ENCODE measurements at regions not wholly inside any gene's neighbourhood (a gene's known extent, or its start where the extent isn't known, plus 50 kb on each side); places are given as distances from the start of the nearest gene placed in this dataset.

- TF ChIP-seq CTCF (IDR thresholded peaks at IDR 0.05): no peak
- Histone ChIP-seq H3K27me3 (peaks cover 10 to 21% of the 10 kb centered on the region in 2 donors), H3K36me3 (no peaks in the 10 kb centered on the region), H3K9me3 (no peaks in the 10 kb centered on the region), H3K4me1 (peaks cover 0 to 68% of the 10 kb centered on the region in 2 donors), H3K4me3 (peak overlapping the region; percentile 29 to 40), H3K27ac (no peak overlapping the region)
- DNase-seq (ENCODE audit: low spot score): no peak
Observed at GRCh38 chr11:43575913-43576310, 104.6 kb upstream of the HSD17B12 start.

- Histone ChIP-seq H3K4me3 (peak overlapping the region; percentile 29 to 40), H3K4me1 (peaks cover 0 to 73% of the 10 kb centered on the region in 2 donors), H3K27me3 (peaks cover 14 to 24% of the 10 kb centered on the region in 2 donors), H3K36me3 (no peaks in the 10 kb centered on the region), H3K27ac (no peak overlapping the region), H3K9me3 (no peaks in the 10 kb centered on the region)
- DNase-seq (ENCODE audit: low spot score): no peak
- no peak for TF ChIP-seq CTCF (IDR thresholded peaks at IDR 0.05)
Observed at GRCh38 chr11:43576320-43576802, 104.2 kb upstream of the HSD17B12 start.

GRCh38 chr11:43576803-43577521 is 103.6 kb upstream of the HSD17B12 start:
- no peak for DNase-seq (ENCODE audit: low spot score)
- H3K27ac ChIP-seq: no peak overlapping the region
- peaks cover 15 to 30% of the 10 kb centered on the region in 2 donors for H3K27me3 ChIP-seq
- no peaks in the 10 kb centered on the region for H3K36me3 ChIP-seq
- H3K4me1 ChIP-seq: peaks cover 0 to 79% of the 10 kb centered on the region in 2 donors
- TF ChIP-seq CTCF (IDR thresholded peaks at IDR 0.05): peak in 1 of 2 donors; percentile 57
- H3K4me3 ChIP-seq: peak overlapping the region in 1 of 2 donors; percentile 40
- H3K9me3 ChIP-seq: no peaks in the 10 kb centered on the region

GRCh38 chr11:43577566-43578264 is 102.8 kb upstream of the HSD17B12 start:
- H3K27me3 ChIP-seq: peaks cover 21 to 35% of the 10 kb centered on the region in 2 donors
- H3K4me3 ChIP-seq: no peak overlapping the region
- H3K27ac ChIP-seq: no peak overlapping the region
- H3K9me3 ChIP-seq: no peaks in the 10 kb centered on the region
- DNase-seq (ENCODE audit: low spot score): no peak
- H3K36me3 ChIP-seq: no peaks in the 10 kb centered on the region
- TF ChIP-seq CTCF (IDR thresholded peaks at IDR 0.05): no peak
- H3K4me1 ChIP-seq: peaks cover 0 to 84% of the 10 kb centered on the region in 2 donors

GRCh38 chr11:43578346-43579170 is 102.0 kb upstream of the HSD17B12 start:
- Histone ChIP-seq H3K27me3 (peaks cover 21 to 35% of the 10 kb centered on the region in 2 donors), H3K4me3 (peak overlapping the region; percentile 36 to 59), H3K36me3 (no peaks in the 10 kb centered on the region), H3K4me1 (peaks cover 0 to 82% of the 10 kb centered on the region in 2 donors), H3K9me3 (no peaks in the 10 kb centered on the region), H3K27ac (no peak overlapping the region)
- DNase-seq (ENCODE audit: low spot score): no peak
- no peak for TF ChIP-seq CTCF (IDR thresholded peaks at IDR 0.05)

Measured in right atrium auricular region (tissue), 2 donors.